Choroid plexus epithelial cell (primary cell): ENCODE measurements at regions not wholly inside any gene's neighbourhood (a gene's known extent, or its start where the extent isn't known, plus 50 kb on each side); places are given as distances from the start of the nearest gene placed in this dataset.

Source experiments
- DNase-seq: peaks from one replicate; pipeline ENCODE4 v3.0.0-alpha.2; 2010; ENCODE audit warnings: low read depth
- H3K4me3 ChIP-seq: 2 replicates; pipeline ENCODE4 v1.5.1; 2011; ENCODE audit warnings: low read depth, mild to moderate bottlenecking, control low read depth, low read length, moderate library complexity
- TF ChIP-seq, protein P1 (sequence below): conservative IDR thresholded peaks from 2 replicates; pipeline ENCODE4 v1.5.1; 2011; ENCODE audit warnings: low read depth, mild to moderate bottlenecking, control low read depth, inconsistent platforms, low read length, moderate library complexity

DNA sequence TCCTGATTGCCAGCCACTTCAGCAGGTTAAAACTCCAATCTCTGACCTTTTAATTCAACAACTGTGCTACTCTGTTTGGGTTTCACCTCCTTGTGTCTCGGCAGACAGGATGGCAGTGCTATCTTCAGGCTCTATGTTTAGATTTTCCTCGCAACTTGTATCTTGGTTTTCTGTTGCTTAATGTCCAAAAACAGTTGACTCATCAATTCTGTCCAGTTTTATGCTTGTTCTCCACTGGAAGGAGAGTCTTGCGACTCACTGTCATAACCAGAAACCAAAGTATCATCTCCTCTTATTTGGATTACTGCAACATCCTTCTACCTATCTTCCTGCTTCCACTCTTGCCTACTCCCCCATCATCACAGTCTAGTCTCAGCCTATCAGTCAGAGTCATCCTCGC is 130.9 kb upstream of the ADAMTS16 start:
- H3K4me3 ChIP-seq: no peak overlapping the region
- TF ChIP-seq, protein P1, sequence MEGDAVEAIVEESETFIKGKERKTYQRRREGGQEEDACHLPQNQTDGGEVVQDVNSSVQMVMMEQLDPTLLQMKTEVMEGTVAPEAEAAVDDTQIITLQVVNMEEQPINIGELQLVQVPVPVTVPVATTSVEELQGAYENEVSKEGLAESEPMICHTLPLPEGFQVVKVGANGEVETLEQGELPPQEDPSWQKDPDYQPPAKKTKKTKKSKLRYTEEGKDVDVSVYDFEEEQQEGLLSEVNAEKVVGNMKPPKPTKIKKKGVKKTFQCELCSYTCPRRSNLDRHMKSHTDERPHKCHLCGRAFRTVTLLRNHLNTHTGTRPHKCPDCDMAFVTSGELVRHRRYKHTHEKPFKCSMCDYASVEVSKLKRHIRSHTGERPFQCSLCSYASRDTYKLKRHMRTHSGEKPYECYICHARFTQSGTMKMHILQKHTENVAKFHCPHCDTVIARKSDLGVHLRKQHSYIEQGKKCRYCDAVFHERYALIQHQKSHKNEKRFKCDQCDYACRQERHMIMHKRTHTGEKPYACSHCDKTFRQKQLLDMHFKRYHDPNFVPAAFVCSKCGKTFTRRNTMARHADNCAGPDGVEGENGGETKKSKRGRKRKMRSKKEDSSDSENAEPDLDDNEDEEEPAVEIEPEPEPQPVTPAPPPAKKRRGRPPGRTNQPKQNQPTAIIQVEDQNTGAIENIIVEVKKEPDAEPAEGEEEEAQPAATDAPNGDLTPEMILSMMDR: no peak
- DNase-seq: no peak

DNA sequence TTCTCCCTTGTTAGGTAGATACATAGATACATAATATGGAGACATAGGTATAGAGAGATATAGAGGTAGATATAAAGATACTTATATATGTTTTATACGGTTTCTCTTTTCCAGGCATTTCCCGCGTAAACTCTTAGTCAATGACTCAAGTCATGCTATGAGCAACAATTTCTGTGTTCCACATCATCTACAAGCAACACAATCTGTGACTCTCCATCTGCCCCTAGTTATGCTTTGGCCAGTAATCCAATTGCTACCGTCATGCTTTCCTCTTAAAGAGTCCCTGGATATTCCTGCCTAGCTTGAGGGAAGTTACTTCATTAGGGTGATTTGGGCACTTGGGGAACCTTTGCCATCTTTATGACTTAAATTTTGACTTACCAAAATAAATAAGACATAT is 129.0 kb upstream of the ADAMTS16 start:
- no peak overlapping the region for H3K4me3 ChIP-seq
- TF ChIP-seq, protein P1: no peak
- no peak for DNase-seq

GRCh38 chr5:5014586-5015235 is 125.4 kb upstream of the ADAMTS16 start:
- no peak for DNase-seq
- no peak overlapping the region for H3K4me3 ChIP-seq
- TF ChIP-seq, protein P1: no peak

DNA sequence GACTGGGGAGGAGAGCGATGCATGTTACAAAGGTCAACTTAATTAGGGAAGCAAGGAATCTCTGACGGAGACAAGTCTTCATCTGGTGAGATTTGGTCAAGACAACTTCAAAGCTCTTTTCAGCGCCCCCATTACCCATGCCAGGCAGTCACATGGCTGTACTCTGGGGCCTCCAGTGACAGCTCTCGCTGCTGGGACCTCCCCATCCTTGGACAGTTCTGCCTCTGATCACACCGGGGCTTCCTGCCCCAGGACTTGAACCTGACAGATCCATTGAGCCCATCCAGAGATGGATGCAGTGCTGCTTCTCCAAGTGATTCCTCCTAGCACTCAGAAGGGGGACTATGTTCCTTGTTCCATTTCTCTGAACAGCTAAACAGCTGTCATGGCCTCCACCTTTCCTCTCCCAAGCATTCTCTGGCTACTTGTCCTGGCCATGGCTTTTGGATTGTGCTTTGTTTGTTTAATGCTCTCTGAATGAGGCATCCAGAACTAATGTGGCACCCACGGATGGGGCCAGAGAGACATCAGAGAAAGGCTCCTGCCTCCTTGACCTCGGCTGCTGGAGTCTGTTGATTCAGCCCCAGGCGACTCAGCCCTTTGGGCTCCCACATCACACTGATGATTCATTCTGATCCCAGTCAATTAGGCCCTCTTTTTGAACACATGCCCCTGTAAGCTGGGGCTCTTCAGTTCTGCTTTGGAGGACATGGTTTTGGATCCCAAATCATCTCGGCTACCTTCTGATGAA is 122.1 kb upstream of the ADAMTS16 start:
- no peak overlapping the region for H3K4me3 ChIP-seq
- TF ChIP-seq, protein P1: no peak
- DNase-seq: no peak

DNA sequence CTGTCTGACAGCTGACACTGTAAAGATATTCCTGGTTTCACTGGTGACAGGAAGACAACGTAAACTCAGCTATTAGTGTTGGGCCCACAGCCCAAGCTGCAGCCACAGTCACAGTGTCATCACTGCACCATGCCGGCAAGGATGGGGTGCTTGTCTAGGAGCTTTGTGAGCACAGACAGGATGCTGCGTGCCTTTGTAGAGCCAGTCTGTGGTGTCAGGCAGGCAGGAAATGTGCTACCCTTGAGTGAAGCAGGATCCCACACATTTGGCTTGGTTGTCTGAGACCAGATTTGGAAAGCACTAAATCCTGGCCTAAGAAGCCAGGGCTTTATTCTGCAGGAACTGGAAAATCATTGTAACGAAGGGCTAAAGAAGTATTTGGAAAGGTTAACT is 121.6 kb upstream of the ADAMTS16 start:
- no peak overlapping the region for H3K4me3 ChIP-seq
- no peak for DNase-seq
- TF ChIP-seq, protein P1: no peak

DNA sequence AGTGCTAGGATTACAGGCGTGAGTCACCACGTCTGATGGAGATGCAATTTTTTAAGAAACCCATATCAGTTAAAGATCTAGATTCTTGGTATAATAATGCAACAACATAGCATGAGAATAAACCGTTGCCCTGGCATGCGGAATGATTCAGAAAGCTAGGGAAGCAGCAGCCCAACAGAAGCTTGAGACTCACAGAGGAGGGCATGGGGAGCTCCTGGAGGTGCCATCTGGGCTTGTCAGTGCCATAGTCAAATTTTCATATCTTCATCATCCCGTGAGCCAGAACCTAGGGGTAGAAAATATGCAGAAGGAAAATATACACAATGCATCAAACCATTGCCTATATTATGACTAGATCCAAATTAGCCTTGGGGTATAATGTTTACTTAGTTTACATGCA is 118.7 kb upstream of the ADAMTS16 start:
- no peak overlapping the region for H3K4me3 ChIP-seq
- TF ChIP-seq, protein P1: no peak
- DNase-seq: no peak
